ENCODE measurements at regions not wholly inside any gene's neighbourhood (a gene's known extent, or its start where the extent isn't known, plus 50 kb on each side); places are given as distances from the start of the nearest gene placed in this dataset.

DNA sequence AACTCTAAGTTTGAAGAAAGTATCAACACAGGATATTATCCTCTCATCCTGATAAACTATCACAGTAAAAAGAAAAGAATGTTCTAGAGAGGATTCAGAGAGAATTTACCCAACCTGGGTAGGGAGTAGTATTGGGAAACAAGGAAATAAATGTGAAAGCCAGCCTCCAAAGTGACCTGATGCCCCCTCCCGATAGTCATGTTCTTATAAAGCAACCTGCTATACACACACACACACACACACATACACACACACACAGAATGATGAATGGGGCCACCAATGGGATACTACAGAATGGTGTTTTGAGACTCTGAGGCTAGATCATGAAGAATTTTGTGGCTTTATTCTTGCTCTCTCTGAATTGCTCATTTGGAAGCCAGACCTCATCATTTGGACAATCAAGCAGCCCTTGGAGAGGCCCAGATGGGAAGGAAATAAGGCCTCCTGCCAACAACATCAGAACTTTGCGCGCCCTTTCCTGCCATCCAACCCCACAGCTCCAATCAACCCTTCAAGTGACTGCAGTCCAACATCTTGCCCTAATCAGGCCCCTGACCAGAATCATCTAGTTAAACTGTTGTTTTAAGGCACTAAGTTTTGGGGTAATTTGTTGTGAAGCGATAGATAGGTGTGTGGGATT, 807.9 kb upstream of the ARGLU1 start:
- Histone ChIP-seq H3K36me3 (no peaks in the 10 kb centered on the region), H3K4me1 (no peaks in the 10 kb centered on the region), H3K27me3 (ENCODE audit: low read depth) (no peaks in the 10 kb centered on the region), H3K9me3 (no peaks in the 10 kb centered on the region), H3K27ac (no peak overlapping the region), H3K4me3 (no peak overlapping the region)
- no peak for TF ChIP-seq CTCF (IDR thresholded peaks at IDR 0.05)
- intact Hi-C loops (cut with DNase I) = no loop called here
- ATAC-seq = no peak
- DNase-seq = no peak

DNA sequence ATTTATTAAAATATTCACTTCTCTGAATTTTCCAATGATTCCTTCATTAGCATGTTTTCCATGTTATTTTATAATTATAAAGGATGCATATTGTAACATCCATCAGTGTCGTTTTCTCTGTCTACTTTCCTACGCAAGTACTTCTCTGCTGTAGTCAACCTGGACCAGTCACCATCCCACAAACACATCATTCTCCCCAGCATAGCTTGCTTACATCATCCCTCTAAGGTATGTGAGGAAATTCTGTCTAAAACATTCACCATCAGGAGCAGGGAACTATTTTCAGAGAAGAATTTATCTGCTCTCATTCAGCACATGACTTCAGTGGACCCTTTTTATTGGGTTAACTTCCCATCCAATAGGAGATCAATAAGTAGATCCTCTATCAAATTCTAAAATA, 806.1 kb upstream of the ARGLU1 start:
- Histone ChIP-seq H3K27me3 (ENCODE audit: low read depth) (no peaks in the 10 kb centered on the region), H3K27ac (no peak overlapping the region), H3K4me1 (no peaks in the 10 kb centered on the region), H3K9me3 (no peaks in the 10 kb centered on the region), H3K36me3 (no peaks in the 10 kb centered on the region), H3K4me3 (no peak overlapping the region)
- DNase-seq = no peak
- ATAC-seq = no peak
- intact Hi-C loops (cut with DNase I) = no loop called here
- TF ChIP-seq CTCF (IDR thresholded peaks at IDR 0.05) = no peak

DNA sequence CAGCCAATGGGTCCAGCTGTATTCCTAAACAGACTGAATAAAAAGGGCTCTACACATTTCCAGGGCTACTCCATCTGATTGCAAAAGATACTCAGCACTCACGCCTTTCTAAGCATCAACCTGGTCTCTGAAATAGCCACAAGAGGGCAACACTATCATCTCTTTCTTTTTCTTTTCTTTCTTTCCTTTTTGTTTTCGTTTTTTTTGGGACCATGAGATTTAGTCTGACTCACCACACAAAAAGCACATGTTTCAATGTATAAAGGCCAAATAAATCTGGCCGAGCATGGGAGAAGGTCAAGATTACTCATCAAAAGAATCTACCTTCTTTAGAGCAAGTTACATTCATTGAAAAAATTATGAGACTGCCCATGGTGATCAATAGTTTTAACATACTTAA, 805.6 kb upstream of the ARGLU1 start:
- intact Hi-C loops (cut with DNase I) = no loop called here
- Histone ChIP-seq H3K27ac (no peak overlapping the region), H3K27me3 (ENCODE audit: low read depth) (no peaks in the 10 kb centered on the region), H3K36me3 (no peaks in the 10 kb centered on the region), H3K4me3 (no peak overlapping the region), H3K9me3 (no peaks in the 10 kb centered on the region), H3K4me1 (no peaks in the 10 kb centered on the region)
- peak; percentile 45 for TF ChIP-seq CTCF (IDR thresholded peaks at IDR 0.05)
- DNase-seq (no peak), ATAC-seq (no peak)

DNA sequence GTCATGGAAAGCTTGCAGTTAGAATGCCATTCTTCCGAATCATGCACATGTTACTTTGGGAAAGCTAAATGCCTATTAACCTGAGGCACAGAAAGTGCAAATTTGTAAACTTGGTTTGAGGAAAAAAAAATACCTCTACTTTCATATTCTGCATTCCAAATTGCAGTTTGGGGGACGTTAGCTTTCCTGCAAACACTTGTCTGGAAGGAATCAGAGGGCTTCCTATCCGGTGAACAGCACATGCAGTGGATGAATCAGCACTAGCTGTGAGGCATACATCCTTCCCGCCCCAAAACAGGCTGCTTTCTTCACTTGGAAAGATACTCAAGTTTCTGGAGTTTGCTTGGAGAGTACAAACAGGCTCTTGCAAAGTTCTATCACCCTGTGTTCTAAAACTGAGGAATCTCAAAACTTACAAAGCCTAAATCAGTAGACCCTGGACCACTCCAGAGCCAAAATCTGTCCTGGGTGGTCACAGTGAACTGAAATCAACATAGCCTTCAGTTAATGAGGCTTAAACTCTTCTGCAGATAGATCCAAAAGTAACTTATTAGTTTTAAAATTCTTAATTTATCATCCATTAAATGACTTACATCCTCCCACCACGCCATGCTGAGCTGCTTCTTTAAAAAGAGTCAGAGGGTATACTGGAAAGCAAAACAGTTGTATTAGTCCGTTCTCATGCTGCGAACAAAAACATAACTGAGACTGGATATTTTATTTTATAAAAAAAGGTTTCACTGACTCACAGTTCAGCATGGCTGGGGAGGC, 802.3 kb upstream of the ARGLU1 start:
- no peak overlapping the region for H3K4me3 ChIP-seq
- no peaks in the 10 kb centered on the region for H3K9me3 ChIP-seq
- DNase-seq (no peak), ATAC-seq (no peak)
- no peak for TF ChIP-seq CTCF (IDR thresholded peaks at IDR 0.05)
- H3K27me3 ChIP-seq (ENCODE audit: low read depth) = no peaks in the 10 kb centered on the region
- H3K27ac ChIP-seq = no peak overlapping the region
- intact Hi-C loops (cut with DNase I) = no loop called here
- H3K36me3 ChIP-seq = no peaks in the 10 kb centered on the region
- H3K4me1 ChIP-seq = no peaks in the 10 kb centered on the region

GRCh38 chr13:107367258-107367657, 799.3 kb upstream of the ARGLU1 start:
- no peak for DNase-seq
- H3K9me3 ChIP-seq = no peaks in the 10 kb centered on the region
- intact Hi-C loops (cut with DNase I) = no loop called here
- no peaks in the 10 kb centered on the region for H3K36me3 ChIP-seq
- ATAC-seq = no peak
- no peaks in the 10 kb centered on the region for H3K4me1 ChIP-seq
- H3K27me3 ChIP-seq (ENCODE audit: low read depth) = no peaks in the 10 kb centered on the region
- TF ChIP-seq CTCF (IDR thresholded peaks at IDR 0.05) = no peak
- H3K27ac ChIP-seq = no peak overlapping the region
- no peak overlapping the region for H3K4me3 ChIP-seq

Data from lower lobe of right lung (tissue), 2 donors.